Fibroblast of lung (primary cell): ENCODE measurements at regions not wholly inside any gene's neighbourhood (a gene's known extent, or its start where the extent isn't known, plus 50 kb on each side); places are given as distances from the start of the nearest gene placed in this dataset.

Experiments used
- EZH2 ChIP-seq: IDR thresholded peaks from 2 replicates; pipeline ENCODE4 v1.5.1; 2012; ENCODE audit warnings: low read length, control low read depth, mild to moderate bottlenecking; ENCODE audit errors: missing control alignments
- TF ChIP-seq, protein P1 (sequence below), 2 donors: IDR thresholded peaks in 1 of 2; conservative IDR thresholded peaks in 1 of 2; 1 replicate in 1 of 2; 2 replicates in 1 of 2; pipeline ENCODE4 v1.5.1; 2011 to 2012; ENCODE audit warnings: low read length in 2 of 2, control low read depth in 1 of 2, inconsistent platforms in 1 of 2, low read depth in 1 of 2, mild to moderate bottlenecking in 1 of 2

DNA sequence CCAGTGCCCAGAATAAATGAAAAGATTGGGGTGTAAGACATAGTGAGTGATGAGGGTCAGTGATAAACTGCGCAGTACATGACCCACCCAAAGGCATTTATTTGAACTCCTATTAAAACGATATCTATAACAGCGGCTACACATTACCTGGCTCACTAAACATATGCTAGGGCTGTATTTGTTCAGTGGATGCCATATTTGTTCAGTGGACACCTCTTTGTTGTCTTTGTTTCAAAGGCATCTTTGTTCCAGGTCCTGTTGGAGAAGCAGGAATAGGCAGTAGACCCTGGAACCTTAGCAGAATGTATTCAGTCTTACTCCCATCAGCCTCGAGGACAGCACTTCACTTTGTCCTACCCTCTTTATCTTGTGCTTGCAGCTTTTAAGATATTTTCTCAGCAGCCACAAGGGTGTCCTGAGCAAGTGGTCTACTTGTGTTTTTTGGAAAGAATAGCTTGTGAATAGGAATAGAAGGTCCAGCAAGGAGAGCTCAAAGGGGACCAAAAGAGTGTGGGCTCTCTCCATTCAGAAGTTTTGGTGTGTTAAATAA is 650.8 kb upstream of the FANCL start:
- TF ChIP-seq, protein P1, sequence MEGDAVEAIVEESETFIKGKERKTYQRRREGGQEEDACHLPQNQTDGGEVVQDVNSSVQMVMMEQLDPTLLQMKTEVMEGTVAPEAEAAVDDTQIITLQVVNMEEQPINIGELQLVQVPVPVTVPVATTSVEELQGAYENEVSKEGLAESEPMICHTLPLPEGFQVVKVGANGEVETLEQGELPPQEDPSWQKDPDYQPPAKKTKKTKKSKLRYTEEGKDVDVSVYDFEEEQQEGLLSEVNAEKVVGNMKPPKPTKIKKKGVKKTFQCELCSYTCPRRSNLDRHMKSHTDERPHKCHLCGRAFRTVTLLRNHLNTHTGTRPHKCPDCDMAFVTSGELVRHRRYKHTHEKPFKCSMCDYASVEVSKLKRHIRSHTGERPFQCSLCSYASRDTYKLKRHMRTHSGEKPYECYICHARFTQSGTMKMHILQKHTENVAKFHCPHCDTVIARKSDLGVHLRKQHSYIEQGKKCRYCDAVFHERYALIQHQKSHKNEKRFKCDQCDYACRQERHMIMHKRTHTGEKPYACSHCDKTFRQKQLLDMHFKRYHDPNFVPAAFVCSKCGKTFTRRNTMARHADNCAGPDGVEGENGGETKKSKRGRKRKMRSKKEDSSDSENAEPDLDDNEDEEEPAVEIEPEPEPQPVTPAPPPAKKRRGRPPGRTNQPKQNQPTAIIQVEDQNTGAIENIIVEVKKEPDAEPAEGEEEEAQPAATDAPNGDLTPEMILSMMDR (conservative IDR thresholded peaks at IDR 0.05 in 1 of 2, IDR thresholded peaks at IDR 0.05 in 1 of 2; ENCODE audit: low read depth in 1 of 2, low read length in 2 of 2): no peak
- no peak for TF ChIP-seq EZH2
